NCI-H2227 (cell line): ENCODE measurements at regions not wholly inside any gene's neighbourhood (a gene's known extent, or its start where the extent isn't known, plus 50 kb on each side); places are given as distances from the start of the nearest gene placed in this dataset.

Experiments used
- DNase-seq: peaks from one replicate; lab custom pipeline; 2025; ENCODE audit not compliant: unreplicated experiment; lab: John Stamatoyannopoulos, UW

GRCh38 chr20:6575912-6576401 lies 191.5 kb upstream of the BMP2 start:
- no peak for DNase-seq

- no peak for DNase-seq
These were observed 200.7 kb upstream of the BMP2 start for GRCh38 chr20:6566821-6567220.

- no peak for DNase-seq
These were observed 205.4 kb upstream of the BMP2 start for GRCh38 chr20:6562111-6562510.

GRCh38 chr20:6560978-6561377 lies 206.5 kb upstream of the BMP2 start:
- DNase-seq = no peak

- DNase-seq = no peak
These were observed 207.7 kb upstream of the BMP2 start for GRCh38 chr20:6559791-6560190.

- no peak for DNase-seq
These were observed 209.1 kb upstream of the BMP2 start for GRCh38 chr20:6558341-6558740.

- peak; percentile 4 for DNase-seq
These were observed 233.6 kb upstream of the BMP2 start for GRCh38 chr20:6533761-6534479.

GRCh38 chr20:6533351-6533750 lies 234.1 kb upstream of the BMP2 start:
- DNase-seq = no peak

GRCh38 chr20:6530779-6531315 lies 236.6 kb upstream of the BMP2 start:
- DNase-seq = no peak

- DNase-seq = no peak
These were observed 237.2 kb upstream of the BMP2 start for GRCh38 chr20:6530254-6530653.

- no peak for DNase-seq
These were observed 241.8 kb upstream of the BMP2 start for GRCh38 chr20:6525447-6526303.

- no peak for DNase-seq
These were observed 243.2 kb upstream of the BMP2 start for GRCh38 chr20:6524305-6524704.

- DNase-seq = no peak
These were observed 247.9 kb upstream of the BMP2 start for GRCh38 chr20:6519556-6519955.

GRCh38 chr20:6515261-6515660 lies 252.2 kb upstream of the BMP2 start:
- DNase-seq = no peak

GRCh38 chr20:6513599-6513998 lies 253.9 kb upstream of the BMP2 start:
- no peak for DNase-seq

- no peak for DNase-seq
These were observed 258.1 kb upstream of the BMP2 start for GRCh38 chr20:6509374-6509773.

GRCh38 chr20:6506906-6507305 lies 260.6 kb upstream of the BMP2 start:
- no peak for DNase-seq

GRCh38 chr20:6504826-6505225 lies 262.7 kb upstream of the BMP2 start:
- DNase-seq = no peak

GRCh38 chr20:6504179-6504578 lies 263.3 kb upstream of the BMP2 start:
- no peak for DNase-seq

GRCh38 chr20:6502999-6503398 lies 264.5 kb upstream of the BMP2 start:
- no peak for DNase-seq

GRCh38 chr20:6502219-6502618 lies 265.3 kb upstream of the BMP2 start:
- no peak for DNase-seq

- no peak for DNase-seq
These were observed 266.4 kb upstream of the BMP2 start for GRCh38 chr20:6501061-6501460.
